ENCODE measurements at regions not wholly inside any gene's neighbourhood (a gene's known extent, or its start where the extent isn't known, plus 50 kb on each side); places are given as distances from the start of the nearest gene placed in this dataset.

- TF ChIP-seq EZH2phosphoT487 (IDR thresholded peaks at IDR 0.05; ENCODE audit: borderline replicate concordance) = no peak
- TF ChIP-seq CTCF (conservative IDR thresholded peaks at IDR 0.05; ENCODE audit: low read length) = no peak
These were observed 63.2 kb downstream of the OLIG3 start for GRCh38 chr6:137430954-137431353.
